ENCODE measurements at regions not wholly inside any gene's neighbourhood (a gene's known extent, or its start where the extent isn't known, plus 50 kb on each side); places are given as distances from the start of the nearest gene placed in this dataset.
A peak's percentile ranks its signal among the peaks of the same experiment; 100 is the strongest.

GRCh38 chr4:151604238-151604637, 156.6 kb downstream of the GATB start (continued):
- no peak for TF ChIP-seq ZKSCAN8 (CRISPR knock-in tag; IDR thresholded peaks at IDR 0.05; ENCODE audit: borderline replicate concordance)
- TF ChIP-seq, protein P1, sequence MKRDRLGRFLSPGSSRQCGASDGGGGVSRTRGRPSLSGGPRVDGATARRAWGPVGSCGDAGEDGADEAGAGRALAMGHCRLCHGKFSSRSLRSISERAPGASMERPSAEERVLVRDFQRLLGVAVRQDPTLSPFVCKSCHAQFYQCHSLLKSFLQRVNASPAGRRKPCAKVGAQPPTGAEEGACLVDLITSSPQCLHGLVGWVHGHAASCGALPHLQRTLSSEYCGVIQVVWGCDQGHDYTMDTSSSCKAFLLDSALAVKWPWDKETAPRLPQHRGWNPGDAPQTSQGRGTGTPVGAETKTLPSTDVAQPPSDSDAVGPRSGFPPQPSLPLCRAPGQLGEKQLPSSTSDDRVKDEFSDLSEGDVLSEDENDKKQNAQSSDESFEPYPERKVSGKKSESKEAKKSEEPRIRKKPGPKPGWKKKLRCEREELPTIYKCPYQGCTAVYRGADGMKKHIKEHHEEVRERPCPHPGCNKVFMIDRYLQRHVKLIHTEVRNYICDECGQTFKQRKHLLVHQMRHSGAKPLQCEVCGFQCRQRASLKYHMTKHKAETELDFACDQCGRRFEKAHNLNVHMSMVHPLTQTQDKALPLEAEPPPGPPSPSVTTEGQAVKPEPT (CRISPR knock-in tag; IDR thresholded peaks at IDR 0.05; ENCODE audit: low read depth): no peak
- TF ChIP-seq STAG1 (CRISPR knock-in tag; IDR thresholded peaks at IDR 0.05): peak; percentile 47
- TF ChIP-seq RARG (CRISPR knock-in tag; IDR thresholded peaks at IDR 0.05; ENCODE audit: low read depth): no peak
- no peak for TF ChIP-seq ZFP82 (CRISPR knock-in tag; IDR thresholded peaks at IDR 0.05; ENCODE audit: borderline replicate concordance)
- TF ChIP-seq ZC3H4 (CRISPR knock-in tag; IDR thresholded peaks at IDR 0.05; ENCODE audit: borderline replicate concordance): no peak
- TF ChIP-seq ZNF414 (CRISPR knock-in tag; IDR thresholded peaks at IDR 0.05): no peak
- no peak for TF ChIP-seq MIER3 (CRISPR knock-in tag; IDR thresholded peaks at IDR 0.05; ENCODE audit: borderline replicate concordance)
- TF ChIP-seq SMC3 (IDR thresholded peaks at IDR 0.05; ENCODE audit: low read length): peak; percentile 10; the same call in 1 of the 2 replicates
- TF ChIP-seq KDM1A (CRISPR knock-in tag; IDR thresholded peaks at IDR 0.05): no peak
- TF ChIP-seq ZFP36 (IDR thresholded peaks at IDR 0.05; ENCODE audit: borderline replicate concordance, low read depth, low read length, partially characterized antibody): no peak

GRCh38 chr4:151605215-151605614, 155.6 kb downstream of the GATB start:
- Histone ChIP-seq H3K9ac (ENCODE audit: insufficient read depth, low read depth, low read length) (no peak overlapping the region), H3K27ac (ENCODE audit: extremely low read length, insufficient read depth, low read length) (no peak overlapping the region), H3K4me3 (replicated peaks in 1 of 3; ENCODE audit: insufficient read depth in 1 of 3, low read depth in 2 of 3, low read length in 3 of 3) (no peak overlapping the region), H3K36me3 (replicated peaks in 1 of 2; ENCODE audit: control insufficient read depth in 1 of 2, insufficient read depth in 2 of 2, low read length in 2 of 2) (no peaks in the 10 kb centered on the region), H3K4me1 (ENCODE audit: insufficient read depth, low read length) (no peaks in the 10 kb centered on the region), H3K79me2 (ENCODE audit: insufficient read depth, low read length) (no peaks in the 10 kb centered on the region), H3K27me3 (ENCODE audit: control insufficient read depth in 1 of 2, insufficient read depth in 2 of 2, low read length in 2 of 2) (no peaks in the 10 kb centered on the region), H4K20me1 (ENCODE audit: insufficient read depth, low read length) (no peaks in the 10 kb centered on the region), H3K9me3 (ENCODE audit: low read length) (no peaks in the 10 kb centered on the region), H3K4me2 (ENCODE audit: low read depth, low read length) (no peak overlapping the region), H2AFZ (ENCODE audit: low read length) (no peak overlapping the region)
- ATAC-seq (no peak), FAIRE-seq (no peak), DNase-seq (ENCODE audit: low spot score) (no peak)
- intact Hi-C loops (cut with micrococcal nuclease; ENCODE audit: unreplicated experiment) (loop anchor here (2.0 kb wide), 2 partner anchors 242 to 488 kb away; no protein-coding TSS in a partner anchor), in situ Hi-C loops (cut with HindIII; ENCODE audit: extremely low pct_ligation_motif_present, low pct_unique_long_range_greater_than_20kb) (loop anchor here (10.0 kb wide), 2 partner anchors 120 to 490 kb away; no protein-coding TSS in a partner anchor)
- no TSS peak for BruUV-seq (replicated peaks)
- 67% methylated on average over 2 of the region's 2 CpGs for WGBS (ENCODE audit: low lambda C conversion rate)
- ChIA-PET POLR2A (no interaction called here), CTCF (ENCODE audit: low intra/inter-chr PET ratio, low total read pairs) (no interaction called here)
- no peak for TF ChIP-seq ZNF205 (CRISPR knock-in tag; IDR thresholded peaks at IDR 0.05)
- TF ChIP-seq NR3C1 (CRISPR knock-in tag; IDR thresholded peaks at IDR 0.05): no peak
- TF ChIP-seq ZBTB8A (CRISPR knock-in tag; IDR thresholded peaks at IDR 0.05; ENCODE audit: borderline replicate concordance, low read depth): no peak
- TF ChIP-seq ZNF232 (CRISPR knock-in tag; IDR thresholded peaks at IDR 0.05; ENCODE audit: borderline replicate concordance): no peak
- TF ChIP-seq ZNF414 (CRISPR knock-in tag; IDR thresholded peaks at IDR 0.05): no peak
- TF ChIP-seq ZNF44 (CRISPR knock-in tag; IDR thresholded peaks at IDR 0.05): no peak
- no peak for TF ChIP-seq HNF4G (IDR thresholded peaks at IDR 0.05; ENCODE audit: borderline replicate concordance, low read depth, low read length)
- TF ChIP-seq HNF4G (CRISPR knock-in tag; IDR thresholded peaks at IDR 0.05; ENCODE audit: borderline replicate concordance, low read depth): no peak
- TF ChIP-seq ZNF775 (CRISPR knock-in tag; IDR thresholded peaks at IDR 0.05; ENCODE audit: borderline replicate concordance): no peak
- TF ChIP-seq CREB1 (IDR thresholded peaks at IDR 0.05): no peak
- no peak for TF ChIP-seq CREB1 (CRISPR knock-in tag; IDR thresholded peaks at IDR 0.05)
- no peak for TF ChIP-seq EHMT2 (IDR thresholded peaks at IDR 0.05; ENCODE audit: borderline replicate concordance, low read depth, low read length)
- TF ChIP-seq, protein P2, sequence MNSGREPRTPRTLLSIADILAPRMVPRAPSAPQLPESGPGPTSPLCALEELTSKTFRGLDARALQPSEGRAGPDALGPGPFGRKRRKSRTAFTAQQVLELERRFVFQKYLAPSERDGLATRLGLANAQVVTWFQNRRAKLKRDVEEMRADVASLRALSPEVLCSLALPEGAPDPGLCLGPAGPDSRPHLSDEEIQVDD (CRISPR knock-in tag; IDR thresholded peaks at IDR 0.05; ENCODE audit: borderline replicate concordance): no peak
